Thyroid gland (tissue), 4 donors: ENCODE measurements at regions not wholly inside any gene's neighbourhood (a gene's known extent, or its start where the extent isn't known, plus 50 kb on each side); places are given as distances from the start of the nearest gene placed in this dataset.

Experiments used
- CTCF ChIP-seq, 6 experiments: fragments of 200-600 bp in 3 of 6; fragments of 450-650 bp in 3 of 6; sonication (generic) in 3 of 6; IDR thresholded peaks; one replicate each; pipeline ENCODE4 v1.5.1; 2016 to 2019; ENCODE audit warnings: antibody characterized with exemption in 6 of 6, mild to moderate bottlenecking in 2 of 6, inconsistent platforms in 1 of 6, moderate library complexity in 1 of 6
- POLR2A ChIP-seq, 2 donors: fragments of 450-650 bp; IDR thresholded peaks; one replicate each; pipeline ENCODE4 v1.6.1; 2017; ENCODE audit warnings: antibody characterized with exemption in 2 of 2, mild to moderate bottlenecking in 2 of 2, moderate library complexity in 1 of 2

GRCh38 chr6:76439811-76440210, 367.3 kb upstream of the IMPG1 start:
- TF ChIP-seq CTCF (IDR thresholded peaks at IDR 0.05) = no peak
- TF ChIP-seq POLR2A (IDR thresholded peaks at IDR 0.05) = no peak
